ENCODE measurements at regions not wholly inside any gene's neighbourhood (a gene's known extent, or its start where the extent isn't known, plus 50 kb on each side); places are given as distances from the start of the nearest gene placed in this dataset.

DNA sequence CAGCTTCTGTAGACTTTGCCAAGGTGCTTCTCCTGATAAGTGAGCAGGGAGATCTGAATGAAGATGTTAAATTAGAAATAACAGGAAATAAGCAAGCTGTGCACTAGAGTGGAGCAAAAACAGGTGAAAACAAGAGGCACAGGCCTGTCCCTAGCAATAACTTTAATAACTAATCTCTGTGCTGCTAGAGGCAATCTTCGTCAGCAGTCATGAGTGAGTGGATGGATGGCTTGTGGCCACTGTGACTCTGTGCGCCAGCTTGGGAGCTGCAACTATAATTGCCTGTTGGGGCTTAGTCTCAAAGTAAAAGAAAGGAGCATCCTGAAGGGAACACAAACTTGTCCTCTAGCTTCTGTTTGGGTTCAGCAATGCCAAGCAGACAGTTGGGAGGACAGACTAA is 240.3 kb downstream of the HHIPL2 start:
- TF ChIP-seq, protein P1, sequence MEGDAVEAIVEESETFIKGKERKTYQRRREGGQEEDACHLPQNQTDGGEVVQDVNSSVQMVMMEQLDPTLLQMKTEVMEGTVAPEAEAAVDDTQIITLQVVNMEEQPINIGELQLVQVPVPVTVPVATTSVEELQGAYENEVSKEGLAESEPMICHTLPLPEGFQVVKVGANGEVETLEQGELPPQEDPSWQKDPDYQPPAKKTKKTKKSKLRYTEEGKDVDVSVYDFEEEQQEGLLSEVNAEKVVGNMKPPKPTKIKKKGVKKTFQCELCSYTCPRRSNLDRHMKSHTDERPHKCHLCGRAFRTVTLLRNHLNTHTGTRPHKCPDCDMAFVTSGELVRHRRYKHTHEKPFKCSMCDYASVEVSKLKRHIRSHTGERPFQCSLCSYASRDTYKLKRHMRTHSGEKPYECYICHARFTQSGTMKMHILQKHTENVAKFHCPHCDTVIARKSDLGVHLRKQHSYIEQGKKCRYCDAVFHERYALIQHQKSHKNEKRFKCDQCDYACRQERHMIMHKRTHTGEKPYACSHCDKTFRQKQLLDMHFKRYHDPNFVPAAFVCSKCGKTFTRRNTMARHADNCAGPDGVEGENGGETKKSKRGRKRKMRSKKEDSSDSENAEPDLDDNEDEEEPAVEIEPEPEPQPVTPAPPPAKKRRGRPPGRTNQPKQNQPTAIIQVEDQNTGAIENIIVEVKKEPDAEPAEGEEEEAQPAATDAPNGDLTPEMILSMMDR (conservative IDR thresholded peaks at IDR 0.05): no peak
- no peak for TF ChIP-seq ZFX (IDR thresholded peaks at IDR 0.05)

All from C4-2B (cell line).